ENCODE measurements at regions not wholly inside any gene's neighbourhood (a gene's known extent, or its start where the extent isn't known, plus 50 kb on each side); places are given as distances from the start of the nearest gene placed in this dataset.
"Not testable (repeated sequence)": the region's sequence is repeated elsewhere in the genome, so short reads cannot be mapped to it uniquely, and the experiment has no call there.

- no peak for DNase-seq (ENCODE audit: low read depth in 2 of 2)
Measured at GRCh38 chr10:9028231-9028630, 973.7 kb downstream of the GATA3 start.

DNA sequence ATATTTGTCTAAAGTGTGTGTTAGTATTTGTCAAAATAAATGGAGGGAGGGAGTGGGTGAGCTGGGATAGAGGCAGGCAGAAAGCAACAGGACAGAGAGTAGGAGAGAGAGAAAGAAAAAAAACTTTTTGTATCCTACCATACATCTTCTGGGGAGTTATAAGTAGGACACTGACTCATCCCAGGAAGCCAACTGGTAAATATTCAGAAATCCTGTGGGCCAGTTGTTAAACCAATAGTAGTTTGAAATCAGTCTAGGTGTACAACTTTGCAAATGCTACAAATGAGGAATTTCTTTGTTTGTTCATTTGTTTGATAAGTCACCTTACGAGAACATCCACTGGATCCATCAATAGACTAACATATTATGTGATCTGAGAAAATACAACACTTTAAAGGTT lies 980.9 kb downstream of the GATA3 start:
- DNase-seq (ENCODE audit: low read depth in 2 of 2), result no peak

- DNase-seq (ENCODE audit: low read depth in 2 of 2), result no peak
Measured at GRCh38 chr10:9036711-9037204, 982.3 kb downstream of the GATA3 start.

DNA sequence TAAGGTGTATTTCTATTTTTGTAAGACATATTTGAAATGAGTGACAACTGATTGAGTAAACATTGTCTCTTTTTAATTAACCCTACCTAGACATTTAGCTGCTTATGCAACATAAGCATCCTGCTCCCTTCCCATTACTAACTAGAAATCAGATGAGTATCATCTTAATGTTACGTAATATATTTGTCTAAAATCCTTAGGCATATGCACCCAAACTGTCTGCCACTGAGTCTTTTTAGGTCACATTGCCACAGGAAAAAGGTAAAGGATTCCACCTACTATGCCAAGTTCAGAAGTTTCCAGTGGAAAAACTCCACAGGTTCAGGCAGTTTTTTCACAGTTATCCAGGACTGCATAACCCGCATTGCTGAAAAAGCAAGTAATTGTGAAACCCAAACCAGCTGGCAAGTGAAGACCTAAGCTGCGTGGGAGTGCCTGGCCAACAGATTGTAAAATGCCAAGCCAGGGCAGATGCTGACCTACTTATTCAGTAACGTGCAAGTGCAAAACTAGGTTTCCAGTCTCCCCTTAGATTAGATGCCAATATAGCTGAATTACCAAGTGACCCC lies 983.7 kb downstream of the GATA3 start:
- DNase-seq (ENCODE audit: low read depth in 2 of 2), result no peak

DNA sequence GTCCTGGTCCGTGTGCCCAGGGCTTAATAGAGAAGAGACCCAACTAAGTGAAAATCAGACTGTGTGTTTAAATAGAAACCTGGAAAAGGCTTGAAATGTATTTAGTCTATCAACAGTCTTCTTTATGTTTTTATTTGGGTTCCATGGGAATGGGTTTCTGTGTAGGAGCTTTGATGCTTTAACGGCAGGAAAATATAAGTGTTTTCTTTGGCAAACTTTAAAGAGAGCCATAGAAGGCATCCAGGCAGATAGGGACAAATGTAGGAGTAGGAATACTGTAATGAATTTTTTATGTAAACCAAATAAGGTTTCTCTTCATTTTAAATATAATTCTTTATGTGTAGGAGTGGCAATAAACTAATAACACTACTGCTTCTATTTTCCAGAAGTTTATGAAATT lies 989.0 kb downstream of the GATA3 start:
- DNase-seq (ENCODE audit: low read depth in 2 of 2), result no peak

DNA sequence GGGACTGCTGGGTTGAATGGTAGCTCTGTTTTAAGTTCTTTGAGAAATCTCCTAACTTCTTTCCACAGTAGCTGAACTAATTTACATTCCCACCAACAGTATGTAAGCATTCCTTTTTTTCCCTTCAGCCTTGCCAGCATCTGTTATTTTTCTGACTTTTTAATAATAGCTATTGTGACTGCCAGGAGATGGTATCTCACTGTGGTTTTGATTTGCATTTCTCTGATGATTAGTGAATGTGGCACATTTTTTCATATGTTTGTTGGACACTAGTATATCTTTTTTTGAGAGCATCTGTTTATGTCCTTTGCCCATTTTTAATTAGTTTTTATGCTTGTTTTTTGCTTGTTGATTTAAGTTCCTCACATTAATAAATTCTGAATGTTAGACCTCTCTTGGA lies 990.8 kb downstream of the GATA3 start:
- no peak for DNase-seq (ENCODE audit: low read depth in 2 of 2)

- no peak for DNase-seq (ENCODE audit: low read depth in 2 of 2)
Measured at GRCh38 chr10:9051328-9051974, 997.0 kb downstream of the GATA3 start.

DNA sequence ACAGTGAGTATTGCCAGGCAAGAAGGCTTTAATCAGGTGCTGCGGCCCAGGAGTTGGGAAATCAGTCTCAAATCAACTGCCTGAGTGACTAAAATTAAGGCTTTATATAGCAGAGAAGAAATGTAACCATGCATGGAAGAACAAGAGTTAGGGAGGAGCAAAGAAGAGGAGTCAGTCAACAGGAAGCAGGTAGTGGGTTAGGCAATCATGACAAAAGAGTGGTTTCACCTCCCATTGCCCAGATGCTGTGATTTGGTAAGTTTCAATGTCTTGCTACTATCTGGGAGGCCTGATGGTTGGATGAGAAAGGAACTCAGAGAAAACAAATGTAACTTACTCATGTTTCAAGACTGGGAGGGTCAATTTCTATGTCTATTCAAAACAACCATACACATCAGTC lies 998.3 kb downstream of the GATA3 start:
- no peak for DNase-seq (ENCODE audit: low read depth in 2 of 2)

DNA sequence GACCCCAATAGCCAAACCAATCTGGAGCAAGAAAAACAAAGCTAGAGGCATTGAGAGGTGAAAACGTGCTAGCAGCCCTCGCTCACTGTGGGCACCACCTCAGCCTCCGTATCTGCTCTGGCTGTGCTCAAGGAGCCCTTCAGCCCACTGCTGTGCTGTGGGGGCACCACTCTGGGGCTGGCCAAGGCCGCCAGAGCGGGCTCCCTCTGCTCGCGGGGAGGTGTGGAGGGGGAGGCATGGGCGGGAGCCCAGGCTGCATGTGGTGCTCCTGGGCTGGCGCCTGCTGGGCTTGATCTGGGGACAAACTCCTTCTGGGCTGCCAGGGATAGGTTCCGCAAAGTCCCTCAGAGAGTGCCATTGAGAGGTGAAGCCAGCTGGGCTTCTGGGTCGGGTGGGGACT lies 1002.0 kb downstream of the GATA3 start:
- DNase-seq (ENCODE audit: low read depth in 2 of 2), result no peak

- not testable (repeated sequence) for DNase-seq (ENCODE audit: low read depth in 2 of 2)
Measured at GRCh38 chr10:9057293-9057692, 1002.8 kb downstream of the GATA3 start.

DNA sequence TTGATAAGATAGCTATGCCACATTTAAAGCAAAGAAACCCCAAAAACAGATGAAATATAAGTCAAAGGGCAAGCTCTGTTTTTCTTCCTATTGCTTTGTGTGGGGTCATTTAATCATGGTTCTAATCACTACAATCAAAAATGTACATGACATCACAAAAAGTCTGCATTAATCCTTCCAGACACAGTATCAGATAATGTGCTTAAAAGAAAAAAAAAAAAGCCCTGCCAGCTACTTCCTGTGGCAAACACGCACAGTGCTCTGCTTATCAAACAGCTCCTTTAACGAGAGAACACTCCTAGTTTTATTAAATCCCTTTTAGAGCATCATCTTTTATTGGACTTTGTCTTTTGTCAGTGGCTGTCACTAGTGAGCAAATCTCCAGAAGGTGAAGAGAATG lies 1005.8 kb downstream of the GATA3 start:
- DNase-seq (ENCODE audit: low read depth in 2 of 2), result no peak

GRCh38 chr10:9061871-9062270 lies 1007.4 kb downstream of the GATA3 start:
- no peak for DNase-seq (ENCODE audit: low read depth in 2 of 2)

GRCh38 chr10:9066152-9066551 lies 1011.7 kb downstream of the GATA3 start:
- no peak for DNase-seq (ENCODE audit: low read depth in 2 of 2)

DNA sequence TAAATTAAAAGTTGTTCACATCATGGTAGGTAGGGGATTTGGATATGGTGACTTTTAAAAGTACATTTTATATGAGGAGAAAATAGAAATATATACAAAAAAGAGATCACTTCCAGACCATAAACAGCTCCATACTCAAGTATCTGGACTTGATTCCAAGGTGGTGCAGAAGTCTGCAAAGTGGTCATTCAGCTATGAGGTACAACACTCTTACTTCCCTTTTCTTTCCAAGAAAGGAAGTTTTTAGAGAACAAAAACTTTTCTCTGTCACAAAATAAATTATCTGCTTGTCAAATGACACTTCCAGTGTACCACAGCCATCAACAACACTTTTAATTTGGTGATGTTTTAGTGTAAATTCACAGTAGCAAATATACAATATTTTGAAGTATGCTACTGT lies 1013.5 kb downstream of the GATA3 start:
- DNase-seq (ENCODE audit: low read depth in 2 of 2), result no peak

GRCh38 chr10:9069136-9069535 lies 1014.6 kb downstream of the GATA3 start:
- DNase-seq (ENCODE audit: low read depth in 2 of 2), result no peak

DNA sequence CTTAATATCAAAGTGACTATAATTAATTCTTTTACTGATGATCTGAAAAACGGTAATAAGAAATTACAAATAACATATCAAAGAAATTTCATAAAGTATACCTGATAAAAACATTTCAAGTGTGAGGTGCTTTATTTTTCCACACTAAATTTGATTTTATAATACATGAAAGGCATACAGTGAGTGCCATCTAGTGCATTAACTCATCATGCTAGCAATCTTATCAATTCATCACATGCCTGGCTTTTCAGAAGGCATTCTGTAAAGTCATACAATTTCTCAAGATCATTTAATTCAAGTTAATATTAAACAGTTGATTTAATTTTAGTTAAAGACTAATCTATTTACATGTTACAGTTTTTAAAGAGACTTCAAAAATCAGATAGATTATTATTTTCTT lies 1020.9 kb downstream of the GATA3 start:
- no peak for DNase-seq (ENCODE audit: low read depth in 2 of 2)

- no peak for DNase-seq (ENCODE audit: low read depth in 2 of 2)
Measured at GRCh38 chr10:9076066-9076465, 1021.6 kb downstream of the GATA3 start.

DNA sequence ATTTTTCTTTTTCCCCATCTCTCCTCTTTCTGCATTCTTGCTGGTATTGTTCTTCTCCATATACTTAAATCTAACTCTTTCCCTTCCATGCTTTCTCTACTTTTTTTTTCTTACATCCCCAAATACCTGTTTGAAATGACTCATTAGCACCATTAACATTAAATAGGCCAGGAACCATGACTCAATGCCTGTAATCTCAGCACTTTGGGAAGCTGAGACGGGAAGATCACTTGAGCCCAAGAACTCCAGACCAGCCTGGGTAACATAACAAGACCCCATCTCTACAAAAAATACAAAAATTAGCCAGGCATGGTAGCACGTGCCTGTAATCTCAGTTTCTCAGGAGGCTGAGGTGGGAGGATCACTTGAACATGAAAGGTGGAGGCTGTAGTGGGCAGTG lies 1026.8 kb downstream of the GATA3 start:
- no peak for DNase-seq (ENCODE audit: low read depth in 2 of 2)

DNA sequence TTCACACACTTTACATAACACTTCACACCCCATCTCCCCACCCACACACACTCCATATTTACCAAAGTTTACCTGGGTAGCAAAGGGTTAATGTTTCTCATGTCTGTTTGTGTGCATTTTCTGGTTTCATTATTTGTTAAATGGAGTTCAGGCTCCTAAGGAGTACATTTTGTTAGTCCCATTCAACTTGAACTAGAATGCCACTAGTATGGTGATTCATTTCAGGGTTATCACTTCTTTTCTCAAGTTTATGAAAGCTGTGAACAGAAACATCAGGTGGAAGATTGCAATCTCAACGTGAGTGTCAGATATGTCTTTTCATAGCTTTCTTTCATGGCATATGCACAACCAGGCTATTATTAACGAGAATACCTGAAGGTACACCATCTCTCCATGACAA lies 1027.5 kb downstream of the GATA3 start:
- no peak for DNase-seq (ENCODE audit: low read depth in 2 of 2)

DNA sequence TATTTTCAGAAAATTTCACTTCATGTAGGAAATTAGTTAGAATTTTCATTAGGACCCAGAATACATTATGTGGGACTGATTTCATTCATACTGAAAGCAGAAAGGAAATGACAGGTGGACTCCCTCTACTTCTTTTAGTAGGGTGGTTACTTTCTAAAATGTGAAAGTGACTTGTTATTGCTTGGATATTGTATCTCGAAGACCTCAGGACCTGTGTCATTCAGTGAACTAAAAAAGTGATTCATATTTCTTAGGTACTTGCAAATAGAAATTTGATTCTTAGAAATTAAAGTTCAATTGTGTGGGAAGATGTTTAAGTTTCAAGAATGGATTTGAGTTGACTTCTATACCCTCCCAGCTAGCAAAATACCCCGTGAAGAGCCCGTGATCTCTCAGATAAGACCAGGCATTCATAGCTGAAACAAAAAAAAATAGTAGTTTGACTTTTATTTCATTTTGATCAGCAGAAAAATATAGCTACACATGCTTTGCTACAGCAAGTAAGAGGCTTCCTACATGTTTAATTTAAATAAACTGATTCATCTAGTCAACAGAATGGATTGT lies 1037.1 kb downstream of the GATA3 start:
- DNase-seq (ENCODE audit: low read depth in 2 of 2), result peak in 1 of 2 experiments; percentile 17

DNA sequence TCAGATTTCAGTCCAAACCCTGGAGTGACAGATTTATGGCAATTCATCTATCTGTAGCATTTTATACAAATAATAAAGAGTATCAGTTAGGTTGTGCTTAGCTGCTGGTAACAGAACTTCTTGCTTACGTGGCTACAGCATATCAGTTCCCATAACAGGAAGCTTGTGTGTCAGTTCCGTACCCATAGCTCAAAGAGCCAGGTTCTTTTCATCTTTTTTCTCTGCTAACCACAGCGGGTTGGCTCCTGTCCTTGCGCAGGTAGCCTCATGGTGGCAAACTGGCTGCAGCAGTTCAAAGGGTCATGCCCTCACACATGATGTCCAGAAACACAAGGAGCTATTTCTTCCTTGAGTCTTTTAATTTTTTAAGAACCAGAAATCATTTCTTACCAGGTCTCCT lies 1041.8 kb downstream of the GATA3 start:
- no peak for DNase-seq (ENCODE audit: low read depth in 2 of 2)

GRCh38 chr10:9097206-9097990 lies 1042.9 kb downstream of the GATA3 start:
- DNase-seq (ENCODE audit: low read depth in 2 of 2), result no peak

- no peak for DNase-seq (ENCODE audit: low read depth in 2 of 2)
Measured at GRCh38 chr10:9097991-9098306, 1043.5 kb downstream of the GATA3 start.

Measured in stimulated activated CD4-positive, alpha-beta T cell treated with anti-CD3 and anti-CD28 coated beads, Interleukin-12 subunit alpha, Interleukin-12 subunit beta, amount 100 ng/mL, for 24 hours (primary cell).